Astrocyte (in vitro differentiated cells and primary cell): ENCODE measurements at regions not wholly inside any gene's neighbourhood (a gene's known extent, or its start where the extent isn't known, plus 50 kb on each side); places are given as distances from the start of the nearest gene placed in this dataset.
"Not testable (repeated sequence)": the region's sequence is repeated elsewhere in the genome, so short reads cannot be mapped to it uniquely, and the experiment has no call there.

ENCODE experiments used
- EZH2 ChIP-seq: IDR thresholded peaks from 2 replicates; pipeline ENCODE4 v1.6.1; 2012; ENCODE audit warnings: mild to moderate bottlenecking, low read length, inconsistent platforms; ENCODE audit not compliant: insufficient read depth
- TF ChIP-seq, protein P1 (sequence below): IDR thresholded peaks from 2 replicates; pipeline ENCODE4 v1.5.1; 2011; ENCODE audit warnings: low read depth, mild to moderate bottlenecking, inconsistent platforms, low read length, moderate library complexity; ENCODE audit not compliant: insufficient read depth

DNA sequence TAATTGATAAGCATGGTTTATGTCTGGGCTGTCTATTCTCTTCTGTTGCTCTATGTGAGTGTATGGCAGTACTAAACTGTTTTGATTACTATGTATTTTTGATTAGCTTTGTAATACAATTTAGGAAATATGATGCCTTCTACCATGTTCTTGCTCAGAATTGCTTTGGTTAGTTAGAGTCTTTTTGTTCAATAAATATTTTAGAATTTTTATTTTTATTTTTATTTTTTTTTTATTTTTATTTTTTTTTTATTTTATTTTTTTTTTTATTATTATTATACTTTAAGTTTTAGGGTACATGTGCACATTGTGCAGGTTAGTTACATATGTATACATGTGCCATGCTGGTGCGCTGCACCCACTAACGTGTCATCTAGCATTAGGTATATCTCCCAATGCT, 710.3 kb downstream of the GBE1 start:
- TF ChIP-seq, protein P1, sequence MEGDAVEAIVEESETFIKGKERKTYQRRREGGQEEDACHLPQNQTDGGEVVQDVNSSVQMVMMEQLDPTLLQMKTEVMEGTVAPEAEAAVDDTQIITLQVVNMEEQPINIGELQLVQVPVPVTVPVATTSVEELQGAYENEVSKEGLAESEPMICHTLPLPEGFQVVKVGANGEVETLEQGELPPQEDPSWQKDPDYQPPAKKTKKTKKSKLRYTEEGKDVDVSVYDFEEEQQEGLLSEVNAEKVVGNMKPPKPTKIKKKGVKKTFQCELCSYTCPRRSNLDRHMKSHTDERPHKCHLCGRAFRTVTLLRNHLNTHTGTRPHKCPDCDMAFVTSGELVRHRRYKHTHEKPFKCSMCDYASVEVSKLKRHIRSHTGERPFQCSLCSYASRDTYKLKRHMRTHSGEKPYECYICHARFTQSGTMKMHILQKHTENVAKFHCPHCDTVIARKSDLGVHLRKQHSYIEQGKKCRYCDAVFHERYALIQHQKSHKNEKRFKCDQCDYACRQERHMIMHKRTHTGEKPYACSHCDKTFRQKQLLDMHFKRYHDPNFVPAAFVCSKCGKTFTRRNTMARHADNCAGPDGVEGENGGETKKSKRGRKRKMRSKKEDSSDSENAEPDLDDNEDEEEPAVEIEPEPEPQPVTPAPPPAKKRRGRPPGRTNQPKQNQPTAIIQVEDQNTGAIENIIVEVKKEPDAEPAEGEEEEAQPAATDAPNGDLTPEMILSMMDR: not testable (repeated sequence)
- TF ChIP-seq EZH2: not testable (repeated sequence)
